ENCODE measurements at regions not wholly inside any gene's neighbourhood (a gene's known extent, or its start where the extent isn't known, plus 50 kb on each side); places are given as distances from the start of the nearest gene placed in this dataset.

- H3K4me3 ChIP-seq (ENCODE audit: control insufficient read depth, low read depth, low read length) = no peak overlapping the region
- no peak for DNase-seq (ENCODE audit: low read depth)
- TF ChIP-seq CTCF (conservative IDR thresholded peaks at IDR 0.05; ENCODE audit: control insufficient read depth, insufficient read depth, low read depth, low read length) = no peak
These were observed 116.6 kb upstream of the LCORL start for GRCh38 chr4:18138076-18138665.

- no peak for DNase-seq (ENCODE audit: low read depth)
- H3K4me3 ChIP-seq (ENCODE audit: control insufficient read depth, low read depth, low read length) = no peak overlapping the region
- no peak for TF ChIP-seq CTCF (conservative IDR thresholded peaks at IDR 0.05; ENCODE audit: control insufficient read depth, insufficient read depth, low read depth, low read length)
These were observed 112.6 kb upstream of the LCORL start for GRCh38 chr4:18134111-18134510.

GRCh38 chr4:18130256-18130655 is 108.7 kb upstream of the LCORL start:
- DNase-seq (ENCODE audit: low read depth) = no peak
- no peak for TF ChIP-seq CTCF (conservative IDR thresholded peaks at IDR 0.05; ENCODE audit: control insufficient read depth, insufficient read depth, low read depth, low read length)
- H3K4me3 ChIP-seq (ENCODE audit: control insufficient read depth, low read depth, low read length) = no peak overlapping the region

GRCh38 chr4:18128241-18128640 is 106.7 kb upstream of the LCORL start:
- TF ChIP-seq CTCF (conservative IDR thresholded peaks at IDR 0.05; ENCODE audit: control insufficient read depth, insufficient read depth, low read depth, low read length) = no peak
- H3K4me3 ChIP-seq (ENCODE audit: control insufficient read depth, low read depth, low read length) = no peak overlapping the region

GRCh38 chr4:18127030-18127429 is 105.5 kb upstream of the LCORL start:
- no peak for TF ChIP-seq CTCF (conservative IDR thresholded peaks at IDR 0.05; ENCODE audit: control insufficient read depth, insufficient read depth, low read depth, low read length)
- H3K4me3 ChIP-seq (ENCODE audit: control insufficient read depth, low read depth, low read length) = no peak overlapping the region
- no peak for DNase-seq (ENCODE audit: low read depth)

More at GRCh38 chr4:18128241-18128640, 106.7 kb upstream of the LCORL start:
- DNase-seq (ENCODE audit: low read depth) = no peak

- no peak for DNase-seq (ENCODE audit: low read depth)
- no peak overlapping the region for H3K4me3 ChIP-seq (ENCODE audit: control insufficient read depth, low read depth, low read length)
- TF ChIP-seq CTCF (conservative IDR thresholded peaks at IDR 0.05; ENCODE audit: control insufficient read depth, insufficient read depth, low read depth, low read length) = no peak
These were observed 92.3 kb upstream of the LCORL start for GRCh38 chr4:18113710-18114331.
